B cell (primary cell): ENCODE measurements at regions not wholly inside any gene's neighbourhood (a gene's known extent, or its start where the extent isn't known, plus 50 kb on each side); places are given as distances from the start of the nearest gene placed in this dataset.

Experiments
- ATAC-seq: fragments of 200-7000 bp; cut with Tn5 transposase; one replicate; pipeline ENCODE4 v1.10.0; 2021; ENCODE audit warnings: low read depth, mild to moderate bottlenecking, moderate number of reproducible peaks, moderate library complexity
- CTCF ChIA-PET: fragments of 350-600 bp; sonication (Branson Sonifier 250); formaldehyde crosslinking; loops from one replicate; lab custom pipeline; 2021; ENCODE audit warnings: antibody characterized with exemption, inconsistent platforms; lab: Charles Lee
- POLR2A ChIA-PET: fragments of 350-600 bp; sonication (Branson Sonifier 250); formaldehyde crosslinking; loops from one replicate; lab custom pipeline; 2021; ENCODE audit warnings: antibody characterized with exemption; lab: Charles Lee
- DNase-seq: peaks from one replicate; pipeline ENCODE4 v3.0.0; 2013
- H2AFZ ChIP-seq: 2 replicates; pipeline ENCODE4 v1.6.1; 2012; ENCODE audit warnings: mild to moderate bottlenecking, low read depth, low read length; ENCODE audit not compliant: insufficient read depth, poor library complexity, severe bottlenecking
- H3K27ac ChIP-seq, 2 donors: 1 replicate in 1 of 2; 2 replicates in 1 of 2; pipeline ENCODE4 v1.5.1; 2012 to 2013; ENCODE audit warnings: low read length in 2 of 2, mild to moderate bottlenecking in 2 of 2, moderate library complexity in 1 of 2
- H3K27me3 ChIP-seq, 4 experiments: fragments of 200-600 bp in 1 of 4; sonication (generic) in 1 of 4; replicated peaks in 1 of 4; 1 replicate in 2 of 4; 2 replicates in 2 of 4; pipeline versions ENCODE4 v1.6.1 to v1.7.0; 2013 to 2016; ENCODE audit warnings: low read length in 3 of 4, mild to moderate bottlenecking in 2 of 4, mixed read lengths in 1 of 4, moderate library complexity in 1 of 4; ENCODE audit not compliant: insufficient read depth in 4 of 4, control insufficient read depth in 3 of 4; ENCODE audit errors: control extremely low read depth in 1 of 4
- H3K36me3 ChIP-seq, 2 experiments: replicated peaks in 1 of 2; 1 replicate in 1 of 2; 2 replicates in 1 of 2; pipeline versions ENCODE4 v1.6.1 to v1.7.1; 2013; ENCODE audit warnings: low read length in 1 of 2; ENCODE audit not compliant: insufficient read depth in 2 of 2, control insufficient read depth in 1 of 2; ENCODE audit errors: control extremely low read depth in 1 of 2, extremely low read depth in 1 of 2
- H3K4me1 ChIP-seq, 2 donors: fragments of 200-600 bp in 1 of 2; sonication (generic) in 1 of 2; 1 replicate in 1 of 2; 2 replicates in 1 of 2; pipeline versions ENCODE4 v1.5.1 to v1.6.1; 2013 to 2017; ENCODE audit warnings: low read length in 2 of 2; ENCODE audit not compliant: control insufficient read depth in 2 of 2, insufficient read depth in 2 of 2
- H3K4me2 ChIP-seq: replicated peaks from 2 replicates; pipeline ENCODE3; 2012; ENCODE audit warnings: mild to moderate bottlenecking, low read depth, low read length; ENCODE audit not compliant: poor library complexity, severe bottlenecking
- H3K4me3 ChIP-seq, 5 experiments: fragments of 200-600 bp in 1 of 5; sonication (generic) in 1 of 5; 1 replicate in 3 of 5; 2 replicates in 2 of 5; pipeline versions ENCODE4 v1.5.1 to v1.7.0; 2011 to 2016; ENCODE audit warnings: low read length in 4 of 5, mild to moderate bottlenecking in 4 of 5, low read depth in 2 of 5, control low read depth in 1 of 5, moderate library complexity in 1 of 5; ENCODE audit not compliant: insufficient read depth in 1 of 5; ENCODE audit errors: control extremely low read depth in 1 of 5, extremely low read depth in 1 of 5
- H3K79me2 ChIP-seq: fragments of 200-600 bp; sonication (generic); one replicate; pipeline ENCODE4 v1.6.0; 2016; ENCODE audit warnings: low read length; ENCODE audit not compliant: control insufficient read depth, insufficient read depth
- H3K9ac ChIP-seq: fragments of 200-600 bp; sonication (generic); 2 replicates; pipeline ENCODE4 v1.6.1; 2017; ENCODE audit warnings: mild to moderate bottlenecking, low read length, moderate library complexity
- H3K9me3 ChIP-seq, 3 donors: one replicate each; pipeline versions ENCODE4 v1.6.1 to v1.7.1; 2013; ENCODE audit warnings: low read length in 2 of 3; ENCODE audit not compliant: control insufficient read depth in 2 of 3, insufficient read depth in 1 of 3; ENCODE audit errors: control extremely low read depth in 1 of 3
- H4K20me1 ChIP-seq: 2 replicates; pipeline ENCODE4 v1.6.0; 2012; ENCODE audit warnings: mild to moderate bottlenecking, low read length; ENCODE audit not compliant: insufficient read depth, control insufficient read depth, poor library complexity, severe bottlenecking
- H3K27ac Mint-ChIP-seq: one replicate; pipeline ENCODE4 v1.8.0; 2021; ENCODE audit warnings: mixed read lengths
- H3K27me3 Mint-ChIP-seq: one replicate; pipeline ENCODE4 v1.8.0; 2021; ENCODE audit warnings: mixed read lengths
- H3K4me1 Mint-ChIP-seq: one replicate; pipeline ENCODE4 v1.8.0; 2021; ENCODE audit warnings: mixed read lengths
- H3K4me3 Mint-ChIP-seq: one replicate; pipeline ENCODE4 v1.8.0; 2021; ENCODE audit warnings: mixed read lengths
- H3K9me3 Mint-ChIP-seq: one replicate; pipeline ENCODE4 v1.8.0; 2022; ENCODE audit warnings: mixed read lengths; ENCODE audit not compliant: insufficient read depth
- CTCF ChIP-seq: fragments of 200-600 bp; IDR thresholded peaks from one replicate; pipeline ENCODE4 v1.8.0; 2022; ENCODE audit warnings: antibody characterized with exemption, mild to moderate bottlenecking
- EZH2 ChIP-seq: IDR thresholded peaks from 2 replicates; pipeline ENCODE4 v1.6.1; 2012; ENCODE audit warnings: borderline replicate concordance, low read depth, mild to moderate bottlenecking, moderate library complexity, low read length; ENCODE audit not compliant: insufficient read depth, poor library complexity, severe bottlenecking
- WGBS: methylation state at CpG from one replicate; pipeline ENCODE4 v1.1.5; 2013; ENCODE audit warnings: missing lambda C conversion rate; ENCODE audit not compliant: insufficient coverage; 5-methylcytosine and 5-hydroxymethylcytosine counted together
- intact Hi-C: fragments of 100-400 bp; cut with micrococcal nuclease; formaldehyde crosslinking; loops from one replicate; pipeline ENCODE4 v1.10.0; 2022

DNA sequence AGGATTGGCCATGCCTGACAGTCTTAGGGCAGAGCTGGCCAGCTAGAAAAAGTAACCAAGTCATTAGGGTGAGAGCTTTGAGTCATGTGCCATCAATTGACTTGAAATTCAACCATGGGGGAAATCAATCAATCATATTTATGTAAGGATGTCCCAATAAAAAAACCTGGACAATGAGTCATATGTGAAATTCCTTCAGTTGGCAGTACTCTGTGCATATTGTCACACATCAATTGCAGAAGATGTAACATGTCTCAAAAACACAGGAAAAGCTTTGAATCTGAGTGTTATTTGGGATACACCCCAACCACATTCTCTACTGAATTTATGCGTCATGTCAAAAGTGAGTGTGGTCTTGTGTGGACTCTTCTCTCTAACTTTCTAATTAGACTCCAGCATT is 1004.1 kb upstream of the NRXN1 start:
- no peaks in the 10 kb centered on the region for H3K9me3 Mint-ChIP-seq
- DNase-seq (no peak), ATAC-seq (no peak)
- Histone ChIP-seq H3K36me3 (no peaks in the 10 kb centered on the region), H3K4me2 (no peak overlapping the region), H3K4me1 (no peaks in the 10 kb centered on the region), H3K27ac (no peak overlapping the region), H2AFZ (no peak overlapping the region), H3K79me2 (no peaks in the 10 kb centered on the region), H3K27me3 (no peaks in the 10 kb centered on the region), H3K9me3 (no peaks in the 10 kb centered on the region), H3K9ac (no peak overlapping the region), H3K4me3 (no peak overlapping the region), H4K20me1 (no peaks in the 10 kb centered on the region)
- intact Hi-C loops = no loop called here
- TF ChIP-seq EZH2 (no peak), CTCF (no peak)
- no peak overlapping the region for H3K27ac Mint-ChIP-seq
- H3K4me1 Mint-ChIP-seq = no peaks in the 10 kb centered on the region
- H3K27me3 Mint-ChIP-seq = no peaks in the 10 kb centered on the region
- POLR2A ChIA-PET = no interaction called here
- WGBS = no CpG with 5 or more reads among the region's 1 CpG
- no peak overlapping the region for H3K4me3 Mint-ChIP-seq
- CTCF ChIA-PET = no interaction called here

- ATAC-seq = no peak
Measured at GRCh38 chr2:52035391-52035790, 1003.5 kb upstream of the NRXN1 start.

More at GRCh38 chr2:52035391-52035790, 1003.5 kb upstream of the NRXN1 start:
- no peak overlapping the region for H3K27ac Mint-ChIP-seq
- Histone ChIP-seq H3K36me3 (no peaks in the 10 kb centered on the region), H3K27me3 (no peaks in the 10 kb centered on the region), H3K9ac (no peak overlapping the region), H3K4me1 (no peaks in the 10 kb centered on the region), H3K4me2 (no peak overlapping the region), H2AFZ (no peak overlapping the region), H3K9me3 (no peaks in the 10 kb centered on the region), H4K20me1 (no peaks in the 10 kb centered on the region), H3K79me2 (no peaks in the 10 kb centered on the region), H3K4me3 (no peak overlapping the region), H3K27ac (no peak overlapping the region)
- intact Hi-C loops = no loop called here
- ChIA-PET CTCF (no interaction called here), POLR2A (no interaction called here)
- H3K27me3 Mint-ChIP-seq = no peaks in the 10 kb centered on the region
- no CpG with 5 or more reads among the region's 1 CpG for WGBS
- H3K4me1 Mint-ChIP-seq = no peaks in the 10 kb centered on the region
- H3K4me3 Mint-ChIP-seq = no peak overlapping the region
- DNase-seq = no peak
- no peak for TF ChIP-seq CTCF
- no peak for TF ChIP-seq EZH2
- H3K9me3 Mint-ChIP-seq = no peaks in the 10 kb centered on the region
